Osteoblast (primary cell): ENCODE measurements at regions not wholly inside any gene's neighbourhood (a gene's known extent, or its start where the extent isn't known, plus 50 kb on each side); places are given as distances from the start of the nearest gene placed in this dataset.

Experiments
- DNase-seq: peaks from one replicate; pipeline ENCODE4 v3.0.0; 2011; ENCODE audit warnings: low spot score, mixed read lengths; ENCODE audit not compliant: insufficient read length; ENCODE audit errors: missing footprints
- H2AFZ ChIP-seq: 2 replicates; pipeline ENCODE4 v1.6.0; 2011; ENCODE audit warnings: mild to moderate bottlenecking, low read length
- H3K27ac ChIP-seq: 2 replicates; pipeline ENCODE4 v1.5.1; 2011; ENCODE audit warnings: mild to moderate bottlenecking, low read depth, low read length, moderate library complexity
- H3K27me3 ChIP-seq: 2 replicates; pipeline ENCODE4 v1.6.0; 2012; ENCODE audit warnings: mild to moderate bottlenecking, control low read depth, inconsistent platforms, low read length, moderate library complexity; ENCODE audit not compliant: insufficient read depth
- H3K36me3 ChIP-seq: 2 replicates; pipeline ENCODE4 v1.5.1; 2011; ENCODE audit warnings: mild to moderate bottlenecking, low read length, control low read depth, moderate library complexity; ENCODE audit not compliant: insufficient read depth
- H3K4me1 ChIP-seq: 2 replicates; pipeline ENCODE4 v1.5.1; 2011; ENCODE audit warnings: mild to moderate bottlenecking, low read length, control low read depth, moderate library complexity; ENCODE audit not compliant: insufficient read depth
- H3K4me2 ChIP-seq: 2 replicates; pipeline ENCODE4 v1.6.0; 2011; ENCODE audit warnings: mild to moderate bottlenecking, low read length; ENCODE audit not compliant: insufficient read depth
- H3K4me3 ChIP-seq: fragments of 200-600 bp; sonication (generic); 3 replicates; pipeline ENCODE4 v1.5.1; 2012; ENCODE audit warnings: mild to moderate bottlenecking, low read length, inconsistent platforms; ENCODE audit not compliant: insufficient read depth
- H3K79me2 ChIP-seq: 2 replicates; pipeline ENCODE4 v1.6.0; 2012; ENCODE audit warnings: mild to moderate bottlenecking, low read length, control low read depth, inconsistent platforms; ENCODE audit not compliant: insufficient read depth
- H3K9me3 ChIP-seq: 2 replicates; pipeline ENCODE4 v1.5.1; 2011; ENCODE audit warnings: low read depth, low read length, control low read depth
- H4K20me1 ChIP-seq: 2 replicates; pipeline ENCODE4 v1.6.0; 2012; ENCODE audit warnings: mild to moderate bottlenecking, low read length, control low read depth; ENCODE audit not compliant: insufficient read depth
- TF ChIP-seq, protein P1 (sequence below): IDR thresholded peaks from 2 replicates; pipeline ENCODE4 v1.5.1; 2011; ENCODE audit warnings: mild to moderate bottlenecking, low read depth, low read length, moderate library complexity; ENCODE audit errors: extremely low read depth

DNA sequence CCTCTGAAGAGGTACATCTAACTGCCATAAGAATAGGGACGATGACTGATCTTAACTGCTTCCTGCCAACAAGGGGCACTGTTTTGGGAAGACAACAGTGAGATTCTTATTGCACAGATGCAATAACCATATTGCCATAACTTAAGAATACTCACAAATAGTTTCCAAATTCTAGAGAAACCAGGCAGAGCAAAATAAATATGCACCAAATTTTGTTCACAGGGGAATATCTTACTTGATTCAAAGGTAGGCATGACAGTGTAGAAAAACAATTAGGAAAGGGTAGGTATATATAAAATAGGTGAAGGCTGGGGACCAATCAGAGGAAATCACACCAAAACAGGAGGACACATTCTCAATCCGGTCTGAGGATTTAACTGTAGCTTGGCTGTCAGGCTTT lies 49.9 kb upstream of the CST7 start:
- H3K4me1 ChIP-seq, result no peaks in the 10 kb centered on the region
- peaks cover 5% of the 10 kb centered on the region for H3K27me3 ChIP-seq
- TF ChIP-seq, protein P1, sequence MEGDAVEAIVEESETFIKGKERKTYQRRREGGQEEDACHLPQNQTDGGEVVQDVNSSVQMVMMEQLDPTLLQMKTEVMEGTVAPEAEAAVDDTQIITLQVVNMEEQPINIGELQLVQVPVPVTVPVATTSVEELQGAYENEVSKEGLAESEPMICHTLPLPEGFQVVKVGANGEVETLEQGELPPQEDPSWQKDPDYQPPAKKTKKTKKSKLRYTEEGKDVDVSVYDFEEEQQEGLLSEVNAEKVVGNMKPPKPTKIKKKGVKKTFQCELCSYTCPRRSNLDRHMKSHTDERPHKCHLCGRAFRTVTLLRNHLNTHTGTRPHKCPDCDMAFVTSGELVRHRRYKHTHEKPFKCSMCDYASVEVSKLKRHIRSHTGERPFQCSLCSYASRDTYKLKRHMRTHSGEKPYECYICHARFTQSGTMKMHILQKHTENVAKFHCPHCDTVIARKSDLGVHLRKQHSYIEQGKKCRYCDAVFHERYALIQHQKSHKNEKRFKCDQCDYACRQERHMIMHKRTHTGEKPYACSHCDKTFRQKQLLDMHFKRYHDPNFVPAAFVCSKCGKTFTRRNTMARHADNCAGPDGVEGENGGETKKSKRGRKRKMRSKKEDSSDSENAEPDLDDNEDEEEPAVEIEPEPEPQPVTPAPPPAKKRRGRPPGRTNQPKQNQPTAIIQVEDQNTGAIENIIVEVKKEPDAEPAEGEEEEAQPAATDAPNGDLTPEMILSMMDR, result no peak

More for the DNA sequence above, 49.9 kb upstream of the CST7 start:
- Histone ChIP-seq H3K27ac (no peak overlapping the region), H3K4me3 (no peak overlapping the region), H3K79me2 (no peaks in the 10 kb centered on the region), H4K20me1 (no peaks in the 10 kb centered on the region), H3K4me2 (no peak overlapping the region), H2AFZ (no peak overlapping the region), H3K36me3 (no peaks in the 10 kb centered on the region), H3K9me3 (no peaks in the 10 kb centered on the region)
- DNase-seq, result no peak
